HG02852 (cell line): ENCODE measurements at regions not wholly inside any gene's neighbourhood (a gene's known extent, or its start where the extent isn't known, plus 50 kb on each side); places are given as distances from the start of the nearest gene placed in this dataset.

ENCODE experiments used
- ATAC-seq: cut with Tn5 transposase; IDR thresholded peaks from one replicate; pipeline ENCODE4 v1.9.1; 2021; ENCODE audit warnings: mild to moderate bottlenecking, moderate library complexity; ENCODE audit not compliant: unreplicated experiment

DNA sequence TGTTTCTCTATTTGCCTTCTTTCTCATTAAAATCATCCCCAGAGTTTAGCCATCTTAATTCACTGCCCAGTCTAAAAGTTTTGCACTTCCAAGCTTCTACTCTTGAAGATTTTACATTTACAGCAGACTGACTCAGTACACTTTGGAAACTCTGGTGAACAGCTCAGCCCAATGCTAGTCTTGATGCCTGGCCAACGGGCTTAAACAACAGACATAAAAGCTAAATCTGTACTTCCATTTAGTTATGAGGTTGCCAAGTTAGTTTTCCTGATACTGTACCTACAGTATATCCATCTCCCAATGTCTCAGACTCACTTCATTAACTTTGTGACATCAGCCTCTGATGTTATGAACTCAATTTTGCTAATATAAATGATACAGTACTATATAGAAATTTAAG lies 891.8 kb upstream of the SOX9 start:
- ATAC-seq: no peak

DNA sequence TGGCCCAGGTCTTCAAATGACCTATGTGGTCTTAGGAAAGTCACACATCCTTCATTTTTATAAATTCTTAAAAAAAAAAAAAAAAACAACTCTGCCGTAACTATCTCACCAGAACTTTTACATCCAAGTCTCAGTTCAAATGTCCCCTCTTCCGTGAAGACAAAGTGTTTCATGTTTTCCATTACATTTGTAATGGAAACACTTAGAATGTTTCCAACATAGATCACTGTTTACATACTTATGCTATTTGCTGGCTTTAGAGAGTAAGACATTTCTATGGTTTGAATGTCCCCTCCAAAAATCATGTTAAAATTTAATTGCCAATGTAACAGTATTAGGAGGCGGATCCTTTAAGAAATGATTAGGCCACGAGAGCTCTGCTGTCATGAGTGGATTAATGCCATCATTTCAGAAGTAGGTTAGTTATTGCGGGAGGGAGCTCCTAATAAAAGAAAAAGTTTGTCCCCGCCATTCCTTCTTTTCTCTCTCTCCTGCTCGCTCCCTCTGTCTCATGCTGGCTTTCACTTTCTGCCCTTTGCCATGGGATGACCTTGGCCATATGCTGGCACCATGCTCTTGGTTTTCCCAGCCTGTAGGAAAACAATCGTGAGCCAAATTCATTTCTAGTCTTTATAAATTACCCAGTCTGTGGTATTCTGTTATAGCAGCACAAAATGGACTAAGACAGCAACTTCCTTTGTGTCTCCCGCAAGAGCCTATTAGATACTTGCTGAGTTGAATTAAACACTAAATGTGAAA lies 887.8 kb upstream of the SOX9 start:
- no peak for ATAC-seq

DNA sequence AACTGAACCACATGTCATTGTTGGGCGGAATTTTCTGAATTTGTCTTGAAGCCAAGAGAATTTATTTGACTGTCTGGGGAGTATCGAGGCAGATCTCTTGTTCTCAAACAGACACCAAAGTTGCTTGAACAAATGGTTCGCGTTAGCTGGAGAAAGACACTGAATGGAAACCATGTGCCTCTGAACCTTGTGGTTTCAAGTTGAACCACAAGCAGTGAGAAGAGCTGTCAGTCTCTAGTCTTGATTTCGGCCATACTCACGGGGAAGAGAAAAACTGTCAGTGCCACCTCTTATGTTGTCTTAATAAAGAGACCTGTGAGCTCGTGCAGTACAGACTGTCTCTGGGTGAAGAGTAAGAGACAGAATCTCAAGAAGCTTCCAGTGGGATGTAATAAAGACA lies 886.5 kb upstream of the SOX9 start:
- no peak for ATAC-seq

DNA sequence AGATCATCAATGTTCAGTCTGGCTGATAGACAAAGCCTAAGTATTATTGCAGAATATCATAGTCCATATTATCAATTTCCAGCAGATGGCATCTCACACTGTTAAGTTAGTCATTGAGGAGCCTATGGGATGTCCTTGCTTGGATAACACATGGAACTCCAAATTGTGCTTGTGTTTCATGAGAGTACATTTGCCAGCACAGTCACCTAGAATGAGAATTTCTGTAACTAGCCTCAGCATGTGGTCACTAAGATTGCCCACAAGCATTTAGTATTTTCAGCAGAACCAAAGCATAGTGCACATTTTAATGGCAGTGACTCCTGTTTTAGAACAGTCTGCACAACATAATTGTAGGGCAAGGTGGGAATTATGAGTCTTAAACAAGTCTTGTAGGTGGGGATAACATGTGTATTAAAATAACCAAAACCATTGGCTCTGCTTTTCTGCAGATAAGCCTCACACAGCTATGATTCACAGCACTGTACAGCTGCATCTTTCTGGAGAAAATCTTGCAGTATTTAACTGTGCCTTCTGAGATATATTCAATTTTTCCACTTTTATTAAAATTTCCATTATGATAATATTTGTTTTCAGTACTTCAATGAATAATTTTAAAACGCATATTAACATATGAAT lies 882.8 kb upstream of the SOX9 start:
- ATAC-seq: no peak

DNA sequence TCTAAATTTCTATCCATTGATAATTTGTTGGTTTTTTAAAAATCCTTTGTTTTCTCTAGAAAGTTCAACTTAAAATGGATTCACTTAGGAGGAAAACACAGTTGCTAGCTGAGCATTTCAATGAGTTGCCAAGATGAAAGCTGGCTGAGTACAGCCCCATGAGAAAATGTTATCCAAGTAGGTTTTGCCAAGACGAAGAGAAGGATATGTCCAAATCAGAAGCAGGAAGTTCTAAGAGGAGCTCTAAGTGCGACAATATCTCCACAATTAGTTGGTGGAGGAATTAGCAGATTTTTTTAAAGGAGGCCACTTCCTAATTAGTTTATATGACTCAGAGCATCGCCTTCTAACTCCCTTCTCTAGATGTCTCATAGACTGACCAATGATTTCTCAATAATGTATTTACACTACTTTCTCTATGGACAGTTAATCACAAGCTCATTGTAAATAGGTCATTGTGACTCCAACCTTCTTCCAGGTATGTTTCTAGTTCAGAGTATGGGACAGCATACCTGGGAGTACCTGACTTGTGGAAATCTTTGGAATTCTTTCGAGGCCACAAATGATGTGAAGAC lies 873.3 kb upstream of the SOX9 start:
- ATAC-seq: no peak

DNA sequence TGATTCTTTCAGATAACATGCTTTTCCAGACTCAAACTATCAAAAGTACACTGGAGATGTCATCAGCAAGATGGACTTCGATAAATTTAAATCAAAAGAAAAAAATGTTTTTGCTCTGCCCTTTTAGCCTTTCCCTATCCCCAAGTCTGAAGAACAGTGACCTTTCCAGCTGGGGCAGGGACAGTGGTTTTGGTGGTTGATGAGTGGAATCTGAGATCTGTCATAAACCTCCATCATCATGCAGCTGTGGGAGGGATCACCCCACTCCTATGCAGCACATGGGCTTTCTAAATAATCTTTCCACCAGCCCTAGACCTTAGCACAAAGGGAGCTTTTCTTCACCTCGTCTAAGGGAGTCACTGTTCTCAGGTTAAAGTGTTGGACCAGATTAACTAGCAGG lies 869.5 kb upstream of the SOX9 start:
- ATAC-seq: no peak

DNA sequence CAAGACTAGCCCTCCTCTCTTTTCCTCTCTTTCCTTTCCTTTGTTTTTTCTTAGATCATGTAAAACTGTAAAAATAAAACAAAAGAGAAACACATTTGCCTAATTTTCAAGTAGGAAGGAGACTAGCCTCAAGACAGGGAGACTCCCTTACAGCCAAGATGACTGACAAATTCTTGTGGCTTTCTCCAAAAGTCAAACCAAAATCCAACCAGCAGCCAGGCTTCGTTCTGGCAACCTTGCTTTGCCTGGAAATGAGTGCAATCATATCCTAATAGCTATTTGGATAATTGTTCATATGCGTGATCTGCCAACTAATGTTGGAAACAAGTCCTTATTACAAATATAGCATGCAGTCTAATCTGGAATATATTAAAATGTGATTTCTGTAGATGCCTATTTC lies 868.9 kb upstream of the SOX9 start:
- no peak for ATAC-seq

DNA sequence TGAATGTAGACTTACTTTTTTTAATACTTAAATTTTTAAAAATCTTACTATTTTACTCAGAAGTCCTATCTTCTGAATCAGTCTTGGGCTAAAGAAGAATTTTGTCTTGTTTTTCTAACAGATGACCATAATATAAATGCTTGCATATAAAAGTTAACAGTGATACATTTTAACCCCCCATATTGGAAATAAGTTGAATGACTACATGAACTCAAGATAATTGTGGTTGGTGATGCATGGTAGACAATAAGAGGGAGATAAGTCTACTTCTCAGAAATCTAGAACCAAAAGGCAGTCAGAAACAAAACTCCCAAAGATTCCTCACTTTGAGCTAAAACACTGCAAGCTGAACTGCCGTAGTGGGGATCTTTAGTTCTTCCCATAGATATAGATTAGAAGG lies 868.4 kb upstream of the SOX9 start:
- ATAC-seq: no peak

DNA sequence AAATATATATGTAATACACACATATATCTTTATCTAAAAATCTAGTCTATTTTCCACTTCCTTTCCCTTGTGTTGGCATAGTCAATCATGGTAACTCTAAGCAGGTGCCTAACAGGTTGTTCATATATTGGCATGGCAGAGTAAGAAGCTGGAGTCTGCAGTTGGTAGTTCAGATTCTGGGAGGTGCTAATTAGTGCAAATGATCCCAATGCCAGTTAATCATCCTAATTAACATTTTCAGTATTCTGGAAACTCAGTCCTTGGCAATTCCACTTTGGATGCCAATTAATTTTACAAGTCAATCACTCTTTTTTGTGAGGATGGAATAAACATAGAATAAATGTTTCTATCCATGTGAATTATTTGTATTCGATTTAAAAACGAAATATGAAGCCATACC lies 863.7 kb upstream of the SOX9 start:
- ATAC-seq: no peak

DNA sequence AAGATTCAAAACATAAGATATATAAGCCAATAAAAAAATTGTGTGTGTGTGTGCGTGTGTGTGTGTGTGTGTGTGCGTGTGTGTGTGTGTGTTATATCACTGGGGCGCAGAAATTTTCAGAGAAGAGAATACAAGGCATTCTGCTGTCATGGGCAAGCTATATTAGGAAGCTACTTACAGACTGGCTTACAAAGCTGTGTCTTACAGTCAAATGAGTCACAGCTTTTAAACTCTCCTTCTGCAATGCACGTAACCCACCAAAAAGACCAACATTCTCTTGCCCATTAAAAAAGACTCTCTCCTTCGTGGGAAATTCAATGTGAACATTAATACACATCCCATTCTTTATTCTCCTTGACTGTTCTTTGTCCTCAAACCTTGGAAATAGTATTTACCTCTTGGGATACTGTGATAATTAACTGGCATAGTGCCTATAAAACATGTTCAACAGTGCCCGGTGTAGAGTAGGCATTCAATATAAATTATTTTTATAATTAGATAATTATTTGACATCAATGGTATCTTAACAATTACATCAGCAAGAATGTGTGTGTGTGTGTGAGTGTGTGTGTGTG lies 860.4 kb upstream of the SOX9 start:
- ATAC-seq: no peak

DNA sequence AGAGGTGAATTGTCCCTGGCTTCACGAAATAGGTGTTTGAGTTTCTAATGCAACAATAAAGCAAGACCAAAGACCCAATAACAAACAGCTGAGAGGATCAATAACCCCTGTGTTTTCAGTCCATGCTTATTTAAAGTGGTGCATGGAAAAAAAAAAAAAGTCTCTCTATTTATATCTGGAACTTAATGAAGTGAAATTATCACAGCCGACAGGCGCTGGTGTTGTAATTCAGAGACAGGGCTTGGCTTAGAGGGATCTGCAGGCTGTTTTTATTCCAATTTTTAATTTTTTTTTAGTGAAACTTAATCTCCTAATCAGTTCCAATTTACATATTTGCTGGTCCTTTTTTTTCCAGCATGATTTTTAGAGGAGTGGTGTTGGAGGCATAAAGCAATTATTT lies 858.2 kb upstream of the SOX9 start:
- ATAC-seq: no peak

DNA sequence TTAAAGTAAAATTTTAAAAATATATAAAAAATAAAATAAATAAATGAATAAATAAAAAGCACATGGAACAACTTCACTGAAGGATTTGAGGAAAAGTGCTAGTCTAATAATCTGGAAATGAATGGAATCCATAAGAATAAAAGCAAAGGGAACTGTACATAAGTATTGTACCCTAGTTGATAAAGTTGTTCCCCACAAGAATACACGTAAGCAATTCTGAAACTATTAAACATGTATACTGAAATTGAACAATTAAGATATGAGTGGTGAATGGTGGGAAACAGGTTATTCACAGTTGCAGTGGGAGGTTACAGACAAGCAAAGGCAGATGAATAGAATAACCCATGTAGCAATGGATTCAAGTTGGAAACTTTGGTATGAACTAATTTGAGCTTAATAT lies 853.2 kb upstream of the SOX9 start:
- ATAC-seq: no peak

DNA sequence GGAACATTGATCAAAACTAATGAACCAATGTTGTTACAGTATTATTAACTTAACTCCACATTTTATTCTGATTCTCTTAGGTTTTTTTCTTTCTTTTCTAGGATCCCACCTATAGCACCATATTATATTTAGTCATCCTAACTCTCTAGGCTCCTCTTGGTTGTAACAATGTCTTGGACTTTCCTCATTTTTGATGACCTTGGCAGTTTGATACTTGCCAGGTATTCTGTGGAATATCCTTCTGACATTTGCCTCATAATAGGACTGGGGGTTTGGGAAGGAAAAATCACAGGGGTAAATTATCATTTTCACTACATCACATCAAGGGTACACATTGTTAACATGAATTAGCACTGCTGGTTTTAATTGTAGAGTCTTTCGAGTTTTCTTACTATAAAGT lies 851.6 kb upstream of the SOX9 start:
- no peak for ATAC-seq

DNA sequence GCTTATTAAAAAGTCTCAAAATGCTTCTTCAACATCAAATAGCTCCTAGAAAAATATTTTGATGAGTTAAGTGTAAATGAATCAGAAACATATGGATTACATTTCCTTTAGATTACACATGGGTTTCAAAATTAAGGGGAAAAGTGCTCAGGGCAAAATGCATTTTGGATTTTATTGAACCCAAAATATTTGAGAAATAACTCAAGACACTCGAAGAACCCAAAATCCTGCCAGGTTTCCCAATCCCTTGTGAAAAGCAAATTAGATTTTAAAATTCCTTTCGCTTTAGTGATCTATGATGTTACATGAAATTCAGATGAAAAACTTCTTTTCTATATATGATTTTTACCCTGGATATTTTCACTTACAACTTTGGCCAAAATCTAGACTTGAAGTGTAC lies 847.4 kb upstream of the SOX9 start:
- no peak for ATAC-seq

DNA sequence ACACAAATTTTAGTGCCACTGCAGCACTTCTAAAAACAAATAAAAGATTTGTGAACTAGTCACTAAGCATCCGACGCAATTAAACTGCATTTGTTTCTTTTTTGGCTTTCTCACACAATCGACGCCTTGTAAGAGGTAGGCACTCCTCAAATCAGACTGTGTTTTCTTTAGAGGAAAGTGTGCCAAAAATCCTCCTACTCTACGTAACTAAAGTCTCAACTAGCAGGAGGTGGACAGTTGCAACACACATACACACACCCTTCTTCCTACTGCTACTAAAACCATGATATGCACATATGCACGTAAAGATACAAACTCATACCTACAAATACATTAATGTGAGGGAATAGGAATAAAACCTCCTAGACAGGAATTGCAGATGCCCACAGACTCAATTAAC lies 844.7 kb upstream of the SOX9 start:
- no peak for ATAC-seq

DNA sequence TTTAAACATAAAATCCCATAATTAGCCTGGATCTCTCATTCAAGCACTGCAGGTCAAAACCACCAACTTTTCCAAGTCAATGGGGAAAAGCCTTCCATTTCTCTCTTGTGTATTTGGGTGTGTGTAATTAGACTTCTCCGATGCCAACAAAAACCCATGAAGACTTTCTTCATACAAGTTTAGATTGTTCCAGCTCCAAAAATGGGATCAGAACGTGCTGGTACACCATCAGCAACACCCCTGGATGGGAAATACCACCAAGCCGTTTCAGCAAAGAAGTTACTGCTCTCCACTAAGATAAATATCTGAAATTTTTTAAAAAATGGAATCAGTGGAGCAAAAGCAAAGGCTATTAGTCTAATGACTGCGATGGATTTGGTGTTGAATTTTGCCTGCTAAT lies 837.3 kb upstream of the SOX9 start:
- no peak for ATAC-seq

DNA sequence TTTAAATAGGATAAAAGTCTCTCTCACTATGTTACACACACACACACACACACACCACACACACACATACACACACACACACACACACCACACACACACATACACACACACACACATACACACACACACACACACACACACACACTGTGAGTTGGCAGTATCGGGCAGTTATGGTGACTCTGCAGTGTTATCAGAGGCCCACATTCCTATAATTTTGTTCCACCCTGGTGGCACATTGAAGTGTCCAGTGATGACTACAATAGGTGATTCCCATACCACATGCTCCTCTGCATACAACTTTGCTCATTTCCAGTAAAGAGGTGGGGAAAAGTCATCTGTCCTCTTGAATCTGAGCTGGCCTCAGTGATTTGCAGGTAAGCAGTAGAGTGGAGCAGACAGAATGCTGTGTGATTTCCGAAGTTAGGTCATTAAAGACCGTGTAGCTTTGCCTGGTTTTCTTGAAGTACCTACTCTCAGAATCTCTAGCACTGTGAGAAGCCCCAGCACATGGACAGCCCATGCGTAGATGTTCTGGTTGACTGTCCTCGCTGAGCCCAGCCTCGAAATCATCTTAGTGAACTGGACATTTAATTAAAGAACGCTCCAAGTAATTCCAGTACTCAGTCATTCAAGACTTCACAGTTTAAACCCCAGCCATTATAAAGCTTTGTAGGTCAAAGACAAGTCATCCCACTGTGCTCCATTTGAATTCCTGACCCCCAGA lies 836.6 kb upstream of the SOX9 start:
- no peak for ATAC-seq

DNA sequence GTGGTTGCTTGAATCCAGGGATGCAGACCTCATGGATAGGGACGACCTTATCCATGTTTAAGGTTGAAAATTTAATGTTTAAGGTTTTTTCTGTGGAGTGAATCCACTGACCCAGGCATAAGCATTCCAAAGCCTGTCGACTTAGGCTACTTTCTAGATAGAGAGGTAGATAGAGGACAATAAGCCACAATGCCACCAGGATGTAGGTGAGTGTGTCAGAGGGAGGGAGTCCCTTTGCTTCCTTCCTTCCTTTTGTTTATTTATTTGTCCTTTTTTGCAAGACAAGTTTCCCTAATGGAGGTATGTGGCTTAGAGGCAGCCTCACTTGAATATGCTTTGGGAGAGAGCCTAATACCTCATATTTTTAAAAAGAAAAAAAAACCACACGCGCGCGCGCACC lies 834.2 kb upstream of the SOX9 start:
- no peak for ATAC-seq

DNA sequence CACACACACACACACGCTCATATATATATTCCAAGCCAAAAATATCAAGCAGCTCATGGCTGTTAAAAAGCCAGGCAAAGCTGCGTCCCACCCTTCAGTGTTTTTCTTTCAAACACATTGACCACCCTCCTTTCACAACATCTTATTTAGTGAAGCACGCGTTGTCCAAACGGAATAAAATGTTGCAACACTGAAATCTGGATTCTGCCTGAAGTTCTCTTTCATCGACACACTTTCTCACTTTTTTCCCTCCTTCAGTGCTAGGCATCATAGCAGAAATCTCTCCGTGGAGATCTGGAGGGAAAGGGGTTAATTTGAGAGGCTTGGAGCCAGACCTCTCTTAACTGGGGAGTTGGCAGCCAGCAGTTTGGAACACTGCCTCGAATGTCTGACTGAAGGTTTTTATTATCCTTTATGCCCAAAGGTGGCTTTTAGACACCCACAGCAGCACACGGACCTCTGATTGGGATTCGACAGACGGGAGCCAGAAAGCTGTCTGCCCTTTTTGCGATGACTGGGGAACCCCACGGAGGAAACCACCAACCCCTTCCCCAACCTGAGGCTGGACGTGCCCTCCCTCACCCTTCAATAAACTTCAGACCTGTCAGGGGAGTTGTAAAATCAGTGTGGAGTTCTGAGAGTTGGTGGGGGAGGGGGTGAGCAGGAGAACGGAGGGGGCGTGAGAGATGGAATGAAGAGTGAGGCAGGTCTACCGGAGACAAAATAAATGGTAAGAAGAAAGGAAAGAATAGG lies 833.6 kb upstream of the SOX9 start:
- ATAC-seq: no peak

DNA sequence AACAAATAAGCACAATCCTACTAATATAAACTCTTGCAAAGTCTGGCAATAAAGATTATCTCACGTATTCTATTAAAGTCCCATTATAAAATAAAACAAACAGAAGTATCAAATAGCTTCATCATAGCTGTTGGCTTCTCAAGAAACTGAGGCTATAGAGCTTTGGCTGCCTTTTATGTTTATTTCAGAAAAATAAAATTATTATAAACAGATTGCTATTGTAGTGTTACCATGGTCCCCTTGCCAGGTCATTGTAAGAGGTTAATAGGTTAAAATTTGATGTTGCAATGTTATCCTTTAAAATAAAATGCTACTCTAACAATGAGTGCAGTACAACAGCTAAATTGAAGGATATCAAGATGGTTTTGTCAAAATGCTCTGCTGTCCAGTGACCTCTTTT lies 828.8 kb upstream of the SOX9 start:
- no peak for ATAC-seq

DNA sequence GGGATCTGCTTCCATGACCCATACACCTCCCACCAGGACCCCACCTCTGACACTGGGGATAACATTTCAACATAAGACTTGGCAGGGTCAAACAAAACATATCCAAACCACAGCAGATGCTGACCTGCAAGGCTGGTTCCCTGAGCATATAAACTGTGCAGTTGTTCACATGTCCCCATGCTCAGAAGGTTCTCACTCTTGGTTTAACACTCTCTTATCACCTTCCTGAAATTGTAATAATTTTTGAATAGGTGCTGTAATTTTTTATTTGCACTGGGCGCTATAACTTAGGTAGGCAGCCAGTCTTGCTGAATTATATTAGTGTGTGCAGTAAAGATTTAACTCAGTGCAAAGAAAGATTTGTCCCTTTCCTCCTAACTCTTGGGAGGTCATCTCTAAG lies 824.8 kb upstream of the SOX9 start:
- no peak for ATAC-seq
